GM12891 (cell line): ENCODE measurements at regions not wholly inside any gene's neighbourhood (a gene's known extent, or its start where the extent isn't known, plus 50 kb on each side); places are given as distances from the start of the nearest gene placed in this dataset.

Experiments
- POLR2A ChIP-seq: IDR thresholded peaks from 2 replicates; pipeline ENCODE4 v1.6.1; 2011; ENCODE audit warnings: low read depth, low read length, control low read depth
- POLR2AphosphoS5 ChIP-seq: IDR thresholded peaks from 2 replicates; pipeline ENCODE4 v1.6.1; 2011; ENCODE audit warnings: low read depth, low read length, control low read depth

GRCh38 chr5:66452109-66452508 lies 144.1 kb upstream of the MAST4 start:
- TF ChIP-seq POLR2AphosphoS5 (no peak), POLR2A (no peak)
